GM18907 (cell line): ENCODE measurements at regions not wholly inside any gene's neighbourhood (a gene's known extent, or its start where the extent isn't known, plus 50 kb on each side); places are given as distances from the start of the nearest gene placed in this dataset.
"Not testable (repeated sequence)": the region's sequence is repeated elsewhere in the genome, so short reads cannot be mapped to it uniquely, and the experiment has no call there.

ENCODE experiments used
- ATAC-seq: cut with Tn5 transposase; IDR thresholded peaks from one replicate; pipeline ENCODE4 v1.9.1; 2021; ENCODE audit warnings: mild to moderate bottlenecking, moderate library complexity; ENCODE audit not compliant: unreplicated experiment

GRCh38 chr16:52309446-52310416, 237.2 kb downstream of the TOX3 start:
- no peak for ATAC-seq

- ATAC-seq = no peak
Measured at GRCh38 chr16:52308051-52308450, 238.9 kb downstream of the TOX3 start.

GRCh38 chr16:52301026-52301425, 245.9 kb downstream of the TOX3 start:
- ATAC-seq = no peak

- ATAC-seq = no peak
Measured at GRCh38 chr16:52298769-52299168, 248.2 kb downstream of the TOX3 start.

- ATAC-seq = not testable (repeated sequence)
Measured at GRCh38 chr16:52296706-52297315, 250.1 kb downstream of the TOX3 start.

- no peak for ATAC-seq
Measured at GRCh38 chr16:52296076-52296475, 250.9 kb downstream of the TOX3 start.

- no peak for ATAC-seq
Measured at GRCh38 chr16:52294660-52295059, 252.3 kb downstream of the TOX3 start.

- ATAC-seq = no peak
Measured at GRCh38 chr16:52293204-52293603, 253.7 kb downstream of the TOX3 start.

GRCh38 chr16:52283584-52284375, 263.2 kb downstream of the TOX3 start:
- ATAC-seq = no peak

GRCh38 chr16:52283018-52283417, 263.9 kb downstream of the TOX3 start:
- no peak for ATAC-seq

- no peak for ATAC-seq
Measured at GRCh38 chr16:52280086-52280485, 266.9 kb downstream of the TOX3 start.

GRCh38 chr16:52271088-52271750, 275.7 kb downstream of the TOX3 start:
- no peak for ATAC-seq

- no peak for ATAC-seq
Measured at GRCh38 chr16:52265446-52265861, 281.5 kb downstream of the TOX3 start.

- no peak for ATAC-seq
Measured at GRCh38 chr16:52257534-52257933, 289.4 kb downstream of the TOX3 start.

GRCh38 chr16:52256310-52257078, 290.4 kb downstream of the TOX3 start:
- ATAC-seq = no peak

- ATAC-seq = no peak
Measured at GRCh38 chr16:52254746-52255145, 292.2 kb downstream of the TOX3 start.

- no peak for ATAC-seq
Measured at GRCh38 chr16:52252680-52253079, 294.3 kb downstream of the TOX3 start.

- ATAC-seq = no peak
Measured at GRCh38 chr16:52251495-52251894, 295.4 kb downstream of the TOX3 start.

- no peak for ATAC-seq
Measured at GRCh38 chr16:52247737-52248136, 299.2 kb downstream of the TOX3 start.

GRCh38 chr16:52238710-52239109, 308.2 kb downstream of the TOX3 start:
- no peak for ATAC-seq
